HFFc6 (cell line): ENCODE measurements at regions not wholly inside any gene's neighbourhood (a gene's known extent, or its start where the extent isn't known, plus 50 kb on each side); places are given as distances from the start of the nearest gene placed in this dataset.

ENCODE experiments used
- DNase-seq: peaks from one replicate; pipeline ENCODE4 v3.0.0-alpha.2; 2018
- H3K27ac Mint-ChIP-seq: 2 replicates; pipeline ENCODE4 v1.8.0; 2020; ENCODE audit warnings: mild to moderate bottlenecking, mixed read lengths
- H3K27me3 Mint-ChIP-seq: 2 replicates; pipeline ENCODE4 v1.8.0; 2021; ENCODE audit warnings: mild to moderate bottlenecking, moderate library complexity, mixed read lengths; ENCODE audit not compliant: insufficient read depth
- H3K36me3 Mint-ChIP-seq: 2 replicates; pipeline ENCODE4 v1.8.0; 2021; ENCODE audit warnings: low read depth, mixed read lengths
- H3K4me1 Mint-ChIP-seq: 2 replicates; pipeline ENCODE4 v1.8.0; 2020; ENCODE audit warnings: low read depth, mixed read lengths
- H3K4me3 Mint-ChIP-seq: 2 replicates; pipeline ENCODE4 v1.8.0; 2020; ENCODE audit warnings: mild to moderate bottlenecking, moderate library complexity, mixed read lengths
- H3K9me3 Mint-ChIP-seq: 2 replicates; pipeline ENCODE4 v1.8.0; 2020; ENCODE audit warnings: mild to moderate bottlenecking, mixed read lengths
- CTCF ChIP-seq: fragments of 200-600 bp; sonication (generic); IDR thresholded peaks from 2 replicates; pipeline ENCODE4 v1.5.0; 2021; ENCODE audit warnings: antibody characterized with exemption, mild to moderate bottlenecking

- Mint-ChIP-seq H3K27ac (no peak overlapping the region), H3K4me1 (peaks cover under 1% of the 10 kb centered on the region), H3K27me3 (no peaks in the 10 kb centered on the region; the same call in 1 of the 2 replicates)
Observed at GRCh38 chr3:177609613-177610012, 412.3 kb upstream of the TBL1XR1 start.

GRCh38 chr3:177610262-177610661 lies 413.0 kb upstream of the TBL1XR1 start:
- no peaks in the 10 kb centered on the region for H3K36me3 Mint-ChIP-seq
- no peaks in the 10 kb centered on the region; the same call in 1 of the 2 replicates for H3K27me3 Mint-ChIP-seq
- no peak overlapping the region for H3K4me3 Mint-ChIP-seq
- no peaks in the 10 kb centered on the region for H3K9me3 Mint-ChIP-seq
- H3K4me1 Mint-ChIP-seq, result peaks cover 7% of the 10 kb centered on the region
- no peak for TF ChIP-seq CTCF
- no peak overlapping the region for H3K27ac Mint-ChIP-seq
- DNase-seq, result no peak

More at GRCh38 chr3:177609613-177610012, 412.3 kb upstream of the TBL1XR1 start:
- peaks cover 4% of the 10 kb centered on the region; the same call in 1 of the 2 replicates for H3K36me3 Mint-ChIP-seq
- H3K9me3 Mint-ChIP-seq, result no peaks in the 10 kb centered on the region; the same call in 1 of the 2 replicates
- DNase-seq, result no peak
- TF ChIP-seq CTCF, result no peak
- H3K4me3 Mint-ChIP-seq, result no peak overlapping the region

GRCh38 chr3:177610686-177611633 lies 413.7 kb upstream of the TBL1XR1 start:
- Mint-ChIP-seq H3K9me3 (no peaks in the 10 kb centered on the region), H3K4me3 (no peak overlapping the region), H3K36me3 (no peaks in the 10 kb centered on the region), H3K4me1 (peaks cover 11% of the 10 kb centered on the region), H3K27ac (no peak overlapping the region), H3K27me3 (no peaks in the 10 kb centered on the region; the same call in 1 of the 2 replicates)
- DNase-seq, result no peak
- no peak for TF ChIP-seq CTCF

GRCh38 chr3:177611752-177612334 lies 414.6 kb upstream of the TBL1XR1 start:
- no peaks in the 10 kb centered on the region for H3K9me3 Mint-ChIP-seq
- H3K4me1 Mint-ChIP-seq, result peaks cover 11% of the 10 kb centered on the region
- H3K4me3 Mint-ChIP-seq, result no peak overlapping the region
- no peaks in the 10 kb centered on the region; the same call in 1 of the 2 replicates for H3K27me3 Mint-ChIP-seq
- H3K36me3 Mint-ChIP-seq, result no peaks in the 10 kb centered on the region
- TF ChIP-seq CTCF, result no peak
- no peak for DNase-seq
- H3K27ac Mint-ChIP-seq, result no peak overlapping the region

GRCh38 chr3:177613901-177614300 lies 416.6 kb upstream of the TBL1XR1 start:
- no peaks in the 10 kb centered on the region for H3K36me3 Mint-ChIP-seq
- no peak for DNase-seq
- no peaks in the 10 kb centered on the region for H3K27me3 Mint-ChIP-seq
- no peak overlapping the region for H3K4me3 Mint-ChIP-seq
- peaks cover 19% of the 10 kb centered on the region for H3K4me1 Mint-ChIP-seq
- no peak for TF ChIP-seq CTCF
- H3K27ac Mint-ChIP-seq, result no peak overlapping the region
- H3K9me3 Mint-ChIP-seq, result no peaks in the 10 kb centered on the region
